Fibroblast of lung (primary cell): ENCODE measurements at regions not wholly inside any gene's neighbourhood (a gene's known extent, or its start where the extent isn't known, plus 50 kb on each side); places are given as distances from the start of the nearest gene placed in this dataset.

Source experiments
- CTCF ChIP-seq, 2 donors: IDR thresholded peaks in 1 of 2; conservative IDR thresholded peaks in 1 of 2; 1 replicate in 1 of 2; 2 replicates in 1 of 2; pipeline ENCODE4 v1.5.1; 2011 to 2012; ENCODE audit warnings: low read length in 2 of 2, control low read depth in 1 of 2, inconsistent platforms in 1 of 2, low read depth in 1 of 2, mild to moderate bottlenecking in 1 of 2
- EZH2 ChIP-seq: IDR thresholded peaks from 2 replicates; pipeline ENCODE4 v1.5.1; 2012; ENCODE audit warnings: low read length, control low read depth, mild to moderate bottlenecking; ENCODE audit errors: missing control alignments

- TF ChIP-seq EZH2 (no peak), CTCF (conservative IDR thresholded peaks at IDR 0.05 in 1 of 2, IDR thresholded peaks at IDR 0.05 in 1 of 2; ENCODE audit: low read depth in 1 of 2, low read length in 2 of 2) (no peak)
Measured at GRCh38 chr14:97771340-97772045, 974.3 kb downstream of the VRK1 start.
